Epithelial cell of proximal tubule (primary cell): ENCODE measurements at regions not wholly inside any gene's neighbourhood (a gene's known extent, or its start where the extent isn't known, plus 50 kb on each side); places are given as distances from the start of the nearest gene placed in this dataset.

ENCODE experiments used
- DNase-seq: peaks from one replicate; pipeline ENCODE4 v3.0.0-alpha.2; 2011; ENCODE audit warnings: low read depth
- H3K4me3 ChIP-seq: 2 replicates; pipeline ENCODE4 v1.5.1; 2011; ENCODE audit warnings: low read depth, mild to moderate bottlenecking, low read length
- TF ChIP-seq, protein P1 (sequence below): conservative IDR thresholded peaks from 2 replicates; pipeline ENCODE4 v1.5.1; 2012; ENCODE audit warnings: low read depth, mild to moderate bottlenecking, low read length

- H3K4me3 ChIP-seq = no peak overlapping the region
- DNase-seq = no peak
- TF ChIP-seq, protein P1, sequence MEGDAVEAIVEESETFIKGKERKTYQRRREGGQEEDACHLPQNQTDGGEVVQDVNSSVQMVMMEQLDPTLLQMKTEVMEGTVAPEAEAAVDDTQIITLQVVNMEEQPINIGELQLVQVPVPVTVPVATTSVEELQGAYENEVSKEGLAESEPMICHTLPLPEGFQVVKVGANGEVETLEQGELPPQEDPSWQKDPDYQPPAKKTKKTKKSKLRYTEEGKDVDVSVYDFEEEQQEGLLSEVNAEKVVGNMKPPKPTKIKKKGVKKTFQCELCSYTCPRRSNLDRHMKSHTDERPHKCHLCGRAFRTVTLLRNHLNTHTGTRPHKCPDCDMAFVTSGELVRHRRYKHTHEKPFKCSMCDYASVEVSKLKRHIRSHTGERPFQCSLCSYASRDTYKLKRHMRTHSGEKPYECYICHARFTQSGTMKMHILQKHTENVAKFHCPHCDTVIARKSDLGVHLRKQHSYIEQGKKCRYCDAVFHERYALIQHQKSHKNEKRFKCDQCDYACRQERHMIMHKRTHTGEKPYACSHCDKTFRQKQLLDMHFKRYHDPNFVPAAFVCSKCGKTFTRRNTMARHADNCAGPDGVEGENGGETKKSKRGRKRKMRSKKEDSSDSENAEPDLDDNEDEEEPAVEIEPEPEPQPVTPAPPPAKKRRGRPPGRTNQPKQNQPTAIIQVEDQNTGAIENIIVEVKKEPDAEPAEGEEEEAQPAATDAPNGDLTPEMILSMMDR = no peak
These were observed 849.7 kb downstream of the BCL11A start for GRCh38 chr2:59703796-59704195.

DNA sequence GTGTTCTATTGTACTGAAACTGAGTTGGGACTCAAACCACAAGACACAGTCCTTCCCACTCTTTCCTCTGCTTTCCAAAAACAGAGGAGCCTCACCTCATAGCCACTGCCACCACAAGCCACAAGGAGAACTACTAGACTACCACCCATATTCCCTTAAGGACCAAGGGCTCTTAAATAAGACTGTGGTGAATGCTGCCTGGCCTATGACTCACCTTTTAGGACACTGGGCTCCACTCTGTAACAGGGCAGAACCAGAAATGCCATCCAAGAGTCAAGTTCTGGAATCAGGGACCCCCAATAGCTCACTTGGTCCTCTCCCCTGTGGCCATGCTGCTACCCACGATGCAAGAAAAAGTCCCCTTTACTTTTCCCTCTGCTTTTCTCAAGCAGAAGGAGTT lies 851.4 kb downstream of the BCL11A start:
- DNase-seq = no peak
- no peak overlapping the region for H3K4me3 ChIP-seq
- TF ChIP-seq, protein P1 = no peak

DNA sequence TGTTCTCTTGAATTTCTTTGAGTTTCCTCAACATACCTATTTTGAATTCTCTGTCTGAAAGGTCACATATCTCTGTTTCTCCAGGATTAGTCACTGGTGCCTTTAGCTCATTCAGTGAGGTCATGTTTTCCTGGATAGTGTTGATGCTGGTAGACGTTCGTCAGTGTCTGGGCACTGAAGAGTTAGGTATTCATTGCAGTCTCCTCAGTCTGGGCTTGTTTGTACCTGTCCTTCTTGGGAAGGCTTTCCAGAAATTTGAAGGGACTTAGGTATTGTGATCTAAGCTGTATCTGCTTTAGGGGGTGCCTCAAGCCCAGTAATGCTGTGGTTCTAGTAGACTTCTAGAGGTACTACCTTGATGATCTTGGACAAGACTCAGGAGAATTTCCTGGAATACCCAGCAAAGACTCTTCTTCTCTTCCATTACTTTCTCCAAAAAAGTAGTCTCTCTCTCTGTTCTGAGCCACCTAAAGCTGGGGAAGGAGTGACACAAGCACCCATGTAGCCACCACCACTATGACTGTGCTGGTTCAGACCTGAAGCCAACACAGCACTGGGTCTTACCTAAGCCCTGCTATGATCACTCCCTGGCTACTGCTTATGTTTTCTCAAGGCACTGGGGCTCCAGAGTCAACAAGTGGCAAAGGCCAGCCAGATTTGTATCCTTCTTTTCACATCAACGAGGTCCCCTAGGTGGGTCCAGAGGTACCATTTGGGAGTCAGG lies 852.0 kb downstream of the BCL11A start:
- DNase-seq = no peak

DNA sequence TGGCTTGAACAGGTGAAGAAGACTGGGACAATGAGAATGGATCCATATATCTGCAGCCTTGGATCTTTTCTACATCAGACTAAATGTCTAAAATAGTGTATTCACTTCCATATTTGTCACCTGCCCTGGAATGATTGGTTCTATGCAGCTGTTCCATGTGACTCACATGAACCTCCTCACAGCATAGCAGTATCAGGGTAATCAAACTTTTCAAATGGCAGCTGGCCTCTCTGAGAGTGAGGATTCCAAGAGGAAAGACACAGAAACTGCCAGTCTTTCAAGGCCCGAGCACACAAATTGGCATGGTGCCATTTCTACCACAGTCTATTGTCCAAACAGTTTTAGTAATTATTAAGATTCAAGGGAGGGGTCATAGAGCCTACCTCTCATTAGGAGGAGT lies 859.3 kb downstream of the BCL11A start:
- H3K4me3 ChIP-seq = no peak overlapping the region
- DNase-seq = no peak
- TF ChIP-seq, protein P1 = no peak

More for the DNA sequence above, 852.0 kb downstream of the BCL11A start:
- TF ChIP-seq, protein P1 = no peak
- no peak overlapping the region for H3K4me3 ChIP-seq

DNA sequence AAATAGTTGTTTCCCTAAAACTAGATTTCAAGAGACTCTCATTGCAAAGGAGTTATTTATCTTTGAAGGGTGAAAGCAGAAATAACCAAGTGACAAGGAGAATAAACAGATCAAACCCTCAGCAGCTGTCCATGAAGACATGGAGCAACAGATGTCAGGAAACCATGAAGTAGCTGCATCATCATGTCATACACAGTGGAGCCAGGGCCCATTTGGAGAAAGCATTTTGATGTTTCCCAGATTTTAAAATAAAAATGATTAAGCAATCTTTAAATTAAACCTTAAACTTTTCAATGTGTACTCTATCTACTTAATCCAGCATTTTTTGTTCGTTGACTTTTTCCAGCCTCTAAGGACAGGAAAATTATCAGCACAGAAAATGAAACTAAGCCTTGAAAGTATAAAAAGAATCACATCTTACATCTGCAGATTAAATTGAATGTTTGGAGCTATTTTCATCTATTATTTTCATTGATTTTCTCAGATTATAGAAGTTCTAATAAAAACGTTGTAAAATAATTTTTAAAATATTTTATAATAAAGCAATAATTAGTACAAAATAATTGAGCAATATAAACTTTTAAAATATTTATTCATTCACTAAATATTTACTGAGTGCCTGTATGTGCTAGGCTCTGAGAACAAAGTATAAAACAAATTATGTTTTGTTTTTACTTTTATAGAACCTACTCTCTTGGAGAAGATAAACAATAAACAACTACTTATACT lies 860.1 kb downstream of the BCL11A start:
- H3K4me3 ChIP-seq = no peak overlapping the region
- DNase-seq = no peak
- TF ChIP-seq, protein P1 = no peak

GRCh38 chr2:59691518-59692190 lies 861.8 kb downstream of the BCL11A start:
- H3K4me3 ChIP-seq = no peak overlapping the region
- TF ChIP-seq, protein P1 = no peak
- DNase-seq = no peak
